B cell (primary cell): ENCODE measurements at regions not wholly inside any gene's neighbourhood (a gene's known extent, or its start where the extent isn't known, plus 50 kb on each side); places are given as distances from the start of the nearest gene placed in this dataset.

Experiments used
- ATAC-seq: fragments of 200-7000 bp; cut with Tn5 transposase; one replicate; pipeline ENCODE4 v1.10.0; 2021; ENCODE audit warnings: low read depth, mild to moderate bottlenecking, moderate number of reproducible peaks, moderate library complexity
- CTCF ChIA-PET: fragments of 350-600 bp; sonication (Branson Sonifier 250); formaldehyde crosslinking; loops from one replicate; lab custom pipeline; 2021; ENCODE audit warnings: antibody characterized with exemption, inconsistent platforms; lab: Charles Lee
- POLR2A ChIA-PET: fragments of 350-600 bp; sonication (Branson Sonifier 250); formaldehyde crosslinking; loops from one replicate; lab custom pipeline; 2021; ENCODE audit warnings: antibody characterized with exemption; lab: Charles Lee
- DNase-seq: peaks from one replicate; pipeline ENCODE4 v3.0.0; 2013
- H2AFZ ChIP-seq: 2 replicates; pipeline ENCODE4 v1.6.1; 2012; ENCODE audit warnings: mild to moderate bottlenecking, low read depth, low read length; ENCODE audit not compliant: insufficient read depth, poor library complexity, severe bottlenecking
- H3K27ac ChIP-seq, 2 donors: 1 replicate in 1 of 2; 2 replicates in 1 of 2; pipeline ENCODE4 v1.5.1; 2012 to 2013; ENCODE audit warnings: low read length in 2 of 2, mild to moderate bottlenecking in 2 of 2, moderate library complexity in 1 of 2
- H3K27me3 ChIP-seq, 4 experiments: fragments of 200-600 bp in 1 of 4; sonication (generic) in 1 of 4; replicated peaks in 1 of 4; 1 replicate in 2 of 4; 2 replicates in 2 of 4; pipeline versions ENCODE4 v1.6.1 to v1.7.0; 2013 to 2016; ENCODE audit warnings: low read length in 3 of 4, mild to moderate bottlenecking in 2 of 4, mixed read lengths in 1 of 4, moderate library complexity in 1 of 4; ENCODE audit not compliant: insufficient read depth in 4 of 4, control insufficient read depth in 3 of 4; ENCODE audit errors: control extremely low read depth in 1 of 4
- H3K36me3 ChIP-seq, 2 experiments: replicated peaks in 1 of 2; 1 replicate in 1 of 2; 2 replicates in 1 of 2; pipeline versions ENCODE4 v1.6.1 to v1.7.1; 2013; ENCODE audit warnings: low read length in 1 of 2; ENCODE audit not compliant: insufficient read depth in 2 of 2, control insufficient read depth in 1 of 2; ENCODE audit errors: control extremely low read depth in 1 of 2, extremely low read depth in 1 of 2
- H3K4me1 ChIP-seq, 2 donors: fragments of 200-600 bp in 1 of 2; sonication (generic) in 1 of 2; 1 replicate in 1 of 2; 2 replicates in 1 of 2; pipeline versions ENCODE4 v1.5.1 to v1.6.1; 2013 to 2017; ENCODE audit warnings: low read length in 2 of 2; ENCODE audit not compliant: control insufficient read depth in 2 of 2, insufficient read depth in 2 of 2
- H3K4me2 ChIP-seq: replicated peaks from 2 replicates; pipeline ENCODE3; 2012; ENCODE audit warnings: mild to moderate bottlenecking, low read depth, low read length; ENCODE audit not compliant: poor library complexity, severe bottlenecking
- H3K4me3 ChIP-seq, 5 experiments: fragments of 200-600 bp in 1 of 5; sonication (generic) in 1 of 5; 1 replicate in 3 of 5; 2 replicates in 2 of 5; pipeline versions ENCODE4 v1.5.1 to v1.7.0; 2011 to 2016; ENCODE audit warnings: low read length in 4 of 5, mild to moderate bottlenecking in 4 of 5, low read depth in 2 of 5, control low read depth in 1 of 5, moderate library complexity in 1 of 5; ENCODE audit not compliant: insufficient read depth in 1 of 5; ENCODE audit errors: control extremely low read depth in 1 of 5, extremely low read depth in 1 of 5
- H3K79me2 ChIP-seq: fragments of 200-600 bp; sonication (generic); one replicate; pipeline ENCODE4 v1.6.0; 2016; ENCODE audit warnings: low read length; ENCODE audit not compliant: control insufficient read depth, insufficient read depth
- H3K9ac ChIP-seq: fragments of 200-600 bp; sonication (generic); 2 replicates; pipeline ENCODE4 v1.6.1; 2017; ENCODE audit warnings: mild to moderate bottlenecking, low read length, moderate library complexity
- H3K9me3 ChIP-seq, 3 donors: one replicate each; pipeline versions ENCODE4 v1.6.1 to v1.7.1; 2013; ENCODE audit warnings: low read length in 2 of 3; ENCODE audit not compliant: control insufficient read depth in 2 of 3, insufficient read depth in 1 of 3; ENCODE audit errors: control extremely low read depth in 1 of 3
- H4K20me1 ChIP-seq: 2 replicates; pipeline ENCODE4 v1.6.0; 2012; ENCODE audit warnings: mild to moderate bottlenecking, low read length; ENCODE audit not compliant: insufficient read depth, control insufficient read depth, poor library complexity, severe bottlenecking
- H3K27ac Mint-ChIP-seq: one replicate; pipeline ENCODE4 v1.8.0; 2021; ENCODE audit warnings: mixed read lengths
- H3K27me3 Mint-ChIP-seq: one replicate; pipeline ENCODE4 v1.8.0; 2021; ENCODE audit warnings: mixed read lengths
- H3K4me1 Mint-ChIP-seq: one replicate; pipeline ENCODE4 v1.8.0; 2021; ENCODE audit warnings: mixed read lengths
- H3K4me3 Mint-ChIP-seq: one replicate; pipeline ENCODE4 v1.8.0; 2021; ENCODE audit warnings: mixed read lengths
- H3K9me3 Mint-ChIP-seq: one replicate; pipeline ENCODE4 v1.8.0; 2022; ENCODE audit warnings: mixed read lengths; ENCODE audit not compliant: insufficient read depth
- EZH2 ChIP-seq: IDR thresholded peaks from 2 replicates; pipeline ENCODE4 v1.6.1; 2012; ENCODE audit warnings: borderline replicate concordance, low read depth, mild to moderate bottlenecking, moderate library complexity, low read length; ENCODE audit not compliant: insufficient read depth, poor library complexity, severe bottlenecking
- WGBS: methylation state at CpG from one replicate; pipeline ENCODE4 v1.1.5; 2013; ENCODE audit warnings: missing lambda C conversion rate; ENCODE audit not compliant: insufficient coverage; 5-methylcytosine and 5-hydroxymethylcytosine counted together
- intact Hi-C: fragments of 100-400 bp; cut with micrococcal nuclease; formaldehyde crosslinking; loops from one replicate; pipeline ENCODE4 v1.10.0; 2022
- TF ChIP-seq, protein P1 (sequence below): fragments of 200-600 bp; IDR thresholded peaks from one replicate; pipeline ENCODE4 v1.8.0; 2022; ENCODE audit warnings: antibody characterized with exemption, mild to moderate bottlenecking

DNA sequence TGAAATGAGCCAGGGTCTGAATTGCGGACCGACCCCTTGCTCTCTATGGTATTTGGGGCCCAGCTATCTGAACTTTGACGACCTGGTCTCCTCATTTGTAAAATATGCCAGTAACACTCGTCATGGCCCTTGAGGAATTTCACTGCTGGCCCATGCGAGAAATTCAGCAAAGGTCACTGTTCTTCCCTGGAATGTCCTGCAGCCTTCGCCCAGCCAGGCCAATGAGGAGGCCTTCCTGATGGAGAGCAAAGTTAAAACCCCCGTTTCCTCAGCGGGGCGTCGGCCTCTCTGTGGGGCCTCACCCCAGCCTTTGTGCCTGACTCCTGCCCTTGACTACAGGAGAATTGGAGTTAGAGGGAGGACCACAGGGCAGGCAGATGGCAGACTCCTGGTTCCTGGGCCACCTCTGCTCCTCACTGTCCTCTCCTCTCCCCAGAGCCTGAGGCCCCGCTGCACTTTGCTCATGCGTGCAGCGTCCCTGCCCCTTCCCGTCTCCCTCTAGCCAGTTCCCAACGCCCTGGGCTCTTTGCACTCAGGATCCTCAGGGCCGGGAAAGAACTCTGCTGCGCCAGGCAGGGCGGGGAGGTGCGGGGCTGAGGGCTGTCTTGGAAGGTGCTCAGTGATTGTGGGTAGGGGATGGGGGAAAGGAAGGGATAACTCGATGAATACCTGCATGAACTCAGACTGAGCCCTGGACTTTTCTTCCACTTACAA, 257.0 kb upstream of the RAB6C start:
- Mint-ChIP-seq H3K9me3 (no peaks in the 10 kb centered on the region), H3K4me1 (no peaks in the 10 kb centered on the region), H3K27ac (no peak overlapping the region), H3K4me3 (no peak overlapping the region), H3K27me3 (no peaks in the 10 kb centered on the region)
- POLR2A ChIA-PET, result no interaction called here
- H3K36me3 ChIP-seq, result no peaks in the 10 kb centered on the region
- H3K9ac ChIP-seq, result no peak overlapping the region
- H3K27ac ChIP-seq, result no peak overlapping the region
- H3K4me1 ChIP-seq, result no peaks in the 10 kb centered on the region
- intact Hi-C loops, result no loop called here
- no peak overlapping the region for H3K4me3 ChIP-seq
- no peaks in the 10 kb centered on the region for H3K27me3 ChIP-seq
- H3K4me2 ChIP-seq, result no peak overlapping the region
- 90% methylated on average over 15 of the region's 20 CpGs for WGBS
- no peaks in the 10 kb centered on the region for H3K79me2 ChIP-seq
- no peak for DNase-seq
- H2AFZ ChIP-seq, result no peak overlapping the region
- CTCF ChIA-PET, result no interaction called here
- ATAC-seq, result no peak
- peaks cover 0 to 3% (median 0%) of the 10 kb centered on the region in 3 donors for H3K9me3 ChIP-seq
- no peak for TF ChIP-seq EZH2
- TF ChIP-seq, protein P1, sequence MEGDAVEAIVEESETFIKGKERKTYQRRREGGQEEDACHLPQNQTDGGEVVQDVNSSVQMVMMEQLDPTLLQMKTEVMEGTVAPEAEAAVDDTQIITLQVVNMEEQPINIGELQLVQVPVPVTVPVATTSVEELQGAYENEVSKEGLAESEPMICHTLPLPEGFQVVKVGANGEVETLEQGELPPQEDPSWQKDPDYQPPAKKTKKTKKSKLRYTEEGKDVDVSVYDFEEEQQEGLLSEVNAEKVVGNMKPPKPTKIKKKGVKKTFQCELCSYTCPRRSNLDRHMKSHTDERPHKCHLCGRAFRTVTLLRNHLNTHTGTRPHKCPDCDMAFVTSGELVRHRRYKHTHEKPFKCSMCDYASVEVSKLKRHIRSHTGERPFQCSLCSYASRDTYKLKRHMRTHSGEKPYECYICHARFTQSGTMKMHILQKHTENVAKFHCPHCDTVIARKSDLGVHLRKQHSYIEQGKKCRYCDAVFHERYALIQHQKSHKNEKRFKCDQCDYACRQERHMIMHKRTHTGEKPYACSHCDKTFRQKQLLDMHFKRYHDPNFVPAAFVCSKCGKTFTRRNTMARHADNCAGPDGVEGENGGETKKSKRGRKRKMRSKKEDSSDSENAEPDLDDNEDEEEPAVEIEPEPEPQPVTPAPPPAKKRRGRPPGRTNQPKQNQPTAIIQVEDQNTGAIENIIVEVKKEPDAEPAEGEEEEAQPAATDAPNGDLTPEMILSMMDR, result no peak
- no peaks in the 10 kb centered on the region for H4K20me1 ChIP-seq

DNA sequence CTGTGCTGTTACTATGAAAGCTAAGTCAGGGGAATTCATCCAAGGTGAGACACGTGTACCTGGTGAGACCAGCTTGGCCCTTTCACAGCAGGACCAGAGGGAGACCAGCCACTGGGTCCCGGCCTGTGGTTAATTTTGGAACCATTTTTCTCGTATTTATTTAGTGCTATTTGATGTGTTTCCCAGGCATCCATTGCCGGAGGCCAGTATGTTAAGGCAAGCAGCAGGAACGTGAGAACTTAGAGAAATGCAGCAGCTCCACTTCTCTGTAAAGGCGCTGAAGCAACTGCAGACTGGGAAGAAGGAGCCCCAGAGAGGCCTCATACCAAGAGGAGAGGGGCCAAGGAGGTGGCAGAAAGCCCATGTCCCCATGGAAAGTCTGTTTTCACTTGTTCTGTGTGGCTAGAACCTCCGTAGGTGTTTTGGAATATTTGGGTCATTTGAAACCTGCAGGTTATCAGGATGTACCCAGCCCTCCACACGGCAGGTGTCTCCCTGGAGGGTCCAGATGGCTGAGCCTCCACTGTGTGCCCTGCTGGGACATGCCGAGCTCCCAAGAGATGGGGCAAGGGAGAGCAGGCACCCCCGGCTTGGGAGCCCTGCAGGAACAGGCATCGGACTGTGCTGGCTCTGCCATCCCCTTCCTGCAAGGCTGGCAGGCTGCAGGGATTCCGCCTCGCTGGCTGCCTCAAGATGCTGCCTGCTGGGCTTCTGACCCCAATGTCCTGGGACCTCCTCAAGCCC, 256.0 kb upstream of the RAB6C start:
- no peak for ATAC-seq
- H3K27ac Mint-ChIP-seq, result no peak overlapping the region

More for the DNA sequence above, 256.0 kb upstream of the RAB6C start:
- Mint-ChIP-seq H3K9me3 (no peaks in the 10 kb centered on the region), H3K27me3 (no peaks in the 10 kb centered on the region), H3K4me1 (no peaks in the 10 kb centered on the region), H3K4me3 (no peak overlapping the region)
- intact Hi-C loops, result no loop called here
- peaks cover 0 to 3% (median 0%) of the 10 kb centered on the region in 3 donors for H3K9me3 ChIP-seq
- CTCF ChIA-PET, result no interaction called here
- H3K9ac ChIP-seq, result no peak overlapping the region
- H3K4me1 ChIP-seq, result no peaks in the 10 kb centered on the region
- TF ChIP-seq, protein P1, result no peak
- no peak for TF ChIP-seq EZH2
- POLR2A ChIA-PET, result no interaction called here
- H3K36me3 ChIP-seq, result no peaks in the 10 kb centered on the region
- no peak overlapping the region for H2AFZ ChIP-seq
- no peak overlapping the region for H3K27ac ChIP-seq
- H3K27me3 ChIP-seq, result no peaks in the 10 kb centered on the region
- H3K79me2 ChIP-seq, result no peaks in the 10 kb centered on the region
- 85% methylated on average over 13 of the region's 13 CpGs for WGBS
- DNase-seq, result no peak
- no peaks in the 10 kb centered on the region for H4K20me1 ChIP-seq
- no peak overlapping the region for H3K4me3 ChIP-seq
- H3K4me2 ChIP-seq, result no peak overlapping the region
